HG03066 (cell line): ENCODE measurements at regions not wholly inside any gene's neighbourhood (a gene's known extent, or its start where the extent isn't known, plus 50 kb on each side); places are given as distances from the start of the nearest gene placed in this dataset.
"Not testable (repeated sequence)": the region's sequence is repeated elsewhere in the genome, so short reads cannot be mapped to it uniquely, and the experiment has no call there.

ENCODE experiments used
- ATAC-seq: cut with Tn5 transposase; IDR thresholded peaks from one replicate; pipeline ENCODE4 v1.9.1; 2021; ENCODE audit warnings: low read depth; ENCODE audit not compliant: unreplicated experiment

GRCh38 chr12:19665121-19665900 is 226.0 kb downstream of the AEBP2 start:
- ATAC-seq: no peak

GRCh38 chr12:19666070-19666469 is 226.8 kb downstream of the AEBP2 start:
- ATAC-seq: no peak

- no peak for ATAC-seq
Measured at GRCh38 chr12:19669793-19670192, 230.5 kb downstream of the AEBP2 start.

GRCh38 chr12:19671695-19672094 is 232.4 kb downstream of the AEBP2 start:
- ATAC-seq: no peak

- no peak for ATAC-seq
Measured at GRCh38 chr12:19674437-19674836, 235.1 kb downstream of the AEBP2 start.

GRCh38 chr12:19675361-19675760 is 236.1 kb downstream of the AEBP2 start:
- no peak for ATAC-seq

GRCh38 chr12:19678501-19678900 is 239.2 kb downstream of the AEBP2 start:
- ATAC-seq: not testable (repeated sequence)

GRCh38 chr12:19681007-19681406 is 241.7 kb downstream of the AEBP2 start:
- no peak for ATAC-seq

- ATAC-seq: no peak
Measured at GRCh38 chr12:19683178-19683927, 244.1 kb downstream of the AEBP2 start.

GRCh38 chr12:19687371-19687770 is 248.1 kb downstream of the AEBP2 start:
- no peak for ATAC-seq

GRCh38 chr12:19688532-19688931 is 249.2 kb downstream of the AEBP2 start:
- ATAC-seq: no peak

GRCh38 chr12:19689226-19689625 is 249.9 kb downstream of the AEBP2 start:
- no peak for ATAC-seq

GRCh38 chr12:19689801-19690472 is 250.6 kb downstream of the AEBP2 start:
- ATAC-seq: no peak

GRCh38 chr12:19692091-19692490 is 252.8 kb downstream of the AEBP2 start:
- no peak for ATAC-seq

GRCh38 chr12:19692566-19692965 is 253.3 kb downstream of the AEBP2 start:
- ATAC-seq: no peak

- no peak for ATAC-seq
Measured at GRCh38 chr12:19694627-19695026, 255.3 kb downstream of the AEBP2 start.

GRCh38 chr12:19695244-19696098 is 256.2 kb downstream of the AEBP2 start:
- no peak for ATAC-seq

GRCh38 chr12:19700969-19701368 is 261.7 kb downstream of the AEBP2 start:
- no peak for ATAC-seq

GRCh38 chr12:19704966-19705365 is 265.7 kb downstream of the AEBP2 start:
- no peak for ATAC-seq

GRCh38 chr12:19706936-19707335 is 267.6 kb downstream of the AEBP2 start:
- no peak for ATAC-seq
